Ureter (tissue), 1 donor: ENCODE measurements at regions not wholly inside any gene's neighbourhood (a gene's known extent, or its start where the extent isn't known, plus 50 kb on each side); places are given as distances from the start of the nearest gene placed in this dataset.

Experiments used
- DNase-seq: peaks from one replicate; pipeline ENCODE4 v3.0.0-alpha.2; 2020; ENCODE audit warnings: low spot score
- donor health status: DM: yes; HTN: yes; CAD: no.

- DNase-seq, result no peak
These were observed 70.8 kb upstream of the FAM204A start for GRCh38 chr10:118412932-118413331.

- no peak for DNase-seq
These were observed 70.1 kb upstream of the FAM204A start for GRCh38 chr10:118412132-118412760.

- no peak for DNase-seq
These were observed 67.2 kb upstream of the FAM204A start for GRCh38 chr10:118409295-118409694.

- no peak for DNase-seq
These were observed 66.1 kb upstream of the FAM204A start for GRCh38 chr10:118408181-118408580.

- no peak for DNase-seq
These were observed 65.7 kb upstream of the FAM204A start for GRCh38 chr10:118407777-118408176.

GRCh38 chr10:118407026-118407425 lies 64.9 kb upstream of the FAM204A start:
- no peak for DNase-seq

GRCh38 chr10:118405928-118406327 lies 63.8 kb upstream of the FAM204A start:
- no peak for DNase-seq

- no peak for DNase-seq
These were observed 61.8 kb upstream of the FAM204A start for GRCh38 chr10:118403967-118404366.

- no peak for DNase-seq
These were observed 59.6 kb upstream of the FAM204A start for GRCh38 chr10:118401708-118402193.

GRCh38 chr10:118397391-118397790 lies 55.3 kb upstream of the FAM204A start:
- no peak for DNase-seq

GRCh38 chr10:118395947-118396346 lies 53.8 kb upstream of the FAM204A start:
- no peak for DNase-seq

- DNase-seq, result no peak
These were observed 52.4 kb upstream of the FAM204A start for GRCh38 chr10:118394301-118395200.

- DNase-seq, result no peak
These were observed 50.6 kb upstream of the FAM204A start for GRCh38 chr10:118392761-118393160.
